HCT116 (cell line): ENCODE measurements at regions not wholly inside any gene's neighbourhood (a gene's known extent, or its start where the extent isn't known, plus 50 kb on each side); places are given as distances from the start of the nearest gene placed in this dataset.

Experiments
- ATAC-seq: fragments of 200-7000 bp; cut with Tn5 transposase; 2 replicates; pipeline ENCODE4 v1.9.1; 2020; ENCODE audit warnings: mild to moderate bottlenecking, moderate library complexity
- BruUV-seq: library from RNA; stranded (reverse); fragments of 400-500 nt; replicated peaks from 2 replicates; lab custom pipeline; 2021; lab: Mats Ljungman, UMichigan
- CTCF ChIA-PET: fragments of 300-600 bp; sonication (Branson Sonifier 250); formaldehyde crosslinking; loops from one replicate; lab custom pipeline; 2021; ENCODE audit warnings: antibody characterized with exemption; lab: Charles Lee
- POLR2A ChIA-PET: fragments of 300-600, 350-600 bp; sonication (Branson Sonifier 250); formaldehyde crosslinking; loops from one replicate; lab custom pipeline; 2021; ENCODE audit warnings: antibody characterized with exemption; lab: Charles Lee
- RAD21 ChIA-PET, 2 experiments: fragments of 300-600 bp; sonication (Branson Sonifier 250); formaldehyde crosslinking; loops; one replicate each; lab custom pipeline; 2023; ENCODE audit warnings: low total read pairs in 2 of 2; ENCODE audit not compliant: uncharacterized antibody in 2 of 2, unreplicated experiment in 2 of 2, low non-redundant PET in 1 of 2; lab: Charles Lee
- DNase-seq: peaks from one replicate; pipeline ENCODE4 v3.0.0-alpha.2; 2010; ENCODE audit warnings: low read depth, low spot score
- H2AFZ ChIP-seq: fragments of 200-600 bp; shearing (Covaris generic), sonication (generic); 2 replicates; pipeline ENCODE4 v1.6.1; 2017; ENCODE audit warnings: low read depth, mixed run types, mixed read lengths, antibody characterized with exemption, low read length; ENCODE audit not compliant: poor library complexity, severe bottlenecking
- H3K27ac ChIP-seq: 2 replicates; pipeline ENCODE4 v1.5.1; 2012; ENCODE audit warnings: low read depth, low read length
- H3K27me3 ChIP-seq: fragments of 200-600 bp; sonication (generic); 2 replicates; pipeline ENCODE4 v1.6.1; 2016; ENCODE audit warnings: mixed run types, low read length, mixed read lengths; ENCODE audit not compliant: insufficient read depth
- H3K36me3 ChIP-seq, 2 experiments: fragments of 200-500 bp in 1 of 2; fragments of 200-600 bp in 1 of 2; sonication (Bioruptor generic) in 1 of 2; sonication (generic) in 1 of 2; 2 replicates each; pipeline versions ENCODE4 v1.5.1 to v1.6.1; 2014 to 2016; ENCODE audit warnings: low read length in 2 of 2, inconsistent platforms in 1 of 2, mixed read lengths in 1 of 2, mixed run types in 1 of 2; ENCODE audit not compliant: insufficient read depth in 2 of 2, control insufficient read depth in 1 of 2
- H3K4me1 ChIP-seq, 2 experiments: fragments of 200-600 bp in 1 of 2; sonication (generic) in 1 of 2; 2 replicates each; pipeline versions ENCODE4 v1.5.1 to v1.6.1; 2012 to 2017; ENCODE audit warnings: low read length in 2 of 2, inconsistent platforms in 1 of 2, mild to moderate bottlenecking in 1 of 2, mixed read lengths in 1 of 2, mixed run types in 1 of 2, moderate library complexity in 1 of 2; ENCODE audit not compliant: insufficient read depth in 2 of 2, control insufficient read depth in 1 of 2
- H3K4me2 ChIP-seq: fragments of 200-600 bp; sonication (generic); 2 replicates; pipeline ENCODE4 v1.6.1; 2017; ENCODE audit warnings: mixed run types, low read length, mixed read lengths
- H3K4me3 ChIP-seq, 2 experiments: fragments of 200-600 bp in 1 of 2; sonication (generic) in 1 of 2; replicated peaks in 1 of 2; 2 replicates each; pipeline ENCODE4 v1.5.1; 2011 to 2016; ENCODE audit warnings: low read length in 2 of 2, control low read depth in 1 of 2, low read depth in 1 of 2, mild to moderate bottlenecking in 1 of 2, mixed read lengths in 1 of 2, mixed run types in 1 of 2
- H3K79me2 ChIP-seq: fragments of 200-600 bp; sonication (generic); 2 replicates; pipeline ENCODE4 v1.6.1; 2017; ENCODE audit warnings: mild to moderate bottlenecking, mixed run types, low read length, moderate library complexity, mixed read lengths; ENCODE audit not compliant: insufficient read depth
- H3K9ac ChIP-seq: fragments of 200-600 bp; sonication (generic); 2 replicates; pipeline ENCODE4 v1.6.1; 2016; ENCODE audit warnings: low read length, mixed read lengths
- H3K9me2 ChIP-seq: fragments of 200-600 bp; sonication (generic), shearing (Covaris generic); 2 replicates; pipeline ENCODE4 v1.6.1; 2017; ENCODE audit warnings: mixed run types, mild to moderate bottlenecking, moderate library complexity; ENCODE audit not compliant: insufficient read depth
- H3K9me3 ChIP-seq, 2 experiments: fragments of 200-500 bp in 1 of 2; fragments of 200-600 bp in 1 of 2; sonication (Bioruptor generic) in 1 of 2; sonication (generic) in 1 of 2; 2 replicates each; pipeline ENCODE4 v1.6.1; 2014 to 2017; ENCODE audit warnings: low read length in 2 of 2, mixed read lengths in 2 of 2, inconsistent platforms in 1 of 2, low read depth in 1 of 2, mild to moderate bottlenecking in 1 of 2, mixed run types in 1 of 2, moderate library complexity in 1 of 2; ENCODE audit not compliant: control insufficient read depth in 1 of 2, insufficient read depth in 1 of 2
- H4K20me1 ChIP-seq: fragments of 200-600 bp; sonication (generic), shearing (Covaris generic); 2 replicates; pipeline ENCODE4 v1.6.1; 2017; ENCODE audit warnings: mixed run types, mild to moderate bottlenecking, moderate library complexity; ENCODE audit not compliant: insufficient read depth
- CBX3 ChIP-seq: IDR thresholded peaks from 2 replicates; pipeline ENCODE4 v1.6.1; 2012; ENCODE audit warnings: low read depth
- CEBPB ChIP-seq: IDR thresholded peaks from 2 replicates; pipeline ENCODE4 v1.6.1; 2012; ENCODE audit warnings: low read depth
- ELF1 ChIP-seq: IDR thresholded peaks from 2 replicates; pipeline ENCODE4 v1.6.1; 2012; ENCODE audit warnings: low read depth, borderline replicate concordance
- FOSL1 ChIP-seq: IDR thresholded peaks from 2 replicates; pipeline ENCODE4 v1.6.1; 2012; ENCODE audit warnings: low read depth
- JUND ChIP-seq: IDR thresholded peaks from 2 replicates; pipeline ENCODE4 v1.6.1; 2012
- POLR2A ChIP-seq: IDR thresholded peaks from 2 replicates; pipeline ENCODE4 v1.7.0; 2011; ENCODE audit warnings: borderline replicate concordance; ENCODE audit not compliant: insufficient read depth, insufficient read length; ENCODE audit errors: extremely low read depth
- POLR2AphosphoS5 ChIP-seq: IDR thresholded peaks from 2 replicates; pipeline ENCODE4 v1.6.1; 2011; ENCODE audit warnings: mild to moderate bottlenecking, low read depth, low read length, moderate library complexity
- SIN3A ChIP-seq: IDR thresholded peaks from 2 replicates; pipeline ENCODE4 v1.6.1; 2012; ENCODE audit warnings: low read depth
- SRF ChIP-seq: IDR thresholded peaks from 2 replicates; pipeline ENCODE4 v1.6.1; 2012; ENCODE audit warnings: low read depth
- TCF7L2 ChIP-seq: IDR thresholded peaks from 2 replicates; pipeline ENCODE4 v1.7.0; 2011; ENCODE audit warnings: borderline replicate concordance, inconsistent platforms; ENCODE audit not compliant: insufficient read depth, insufficient read length; ENCODE audit errors: extremely low read depth
- ZFX ChIP-seq: fragments of 450-650 bp; IDR thresholded peaks from 2 replicates; pipeline ENCODE4 v1.6.1; 2017
- intact Hi-C: fragments of 100-400 bp; cut with micrococcal nuclease; formaldehyde crosslinking; loops from 2 replicates; pipeline ENCODE4 v1.10.0; 2022
- TF ChIP-seq, protein P1 (sequence below), 3 experiments: fragments of 200-600 bp in 1 of 3; sonication (generic) in 1 of 3; IDR thresholded peaks in 2 of 3; conservative IDR thresholded peaks in 1 of 3; 2 replicates each; pipeline ENCODE4 v1.5.1; 2012 to 2017; ENCODE audit warnings: low read depth in 2 of 3, low read length in 2 of 3, antibody characterized with exemption in 1 of 3, borderline replicate concordance in 1 of 3, control low read depth in 1 of 3, mild to moderate bottlenecking in 1 of 3, mixed read lengths in 1 of 3, mixed run types in 1 of 3, moderate library complexity in 1 of 3; ENCODE audit not compliant: insufficient read depth in 1 of 3
- TF ChIP-seq, protein P2 (sequence below): IDR thresholded peaks from 2 replicates; pipeline ENCODE4 v1.6.1; 2011; ENCODE audit warnings: mild to moderate bottlenecking, low read length, moderate library complexity; ENCODE audit not compliant: insufficient replicate concordance; ENCODE audit errors: extremely low read depth

DNA sequence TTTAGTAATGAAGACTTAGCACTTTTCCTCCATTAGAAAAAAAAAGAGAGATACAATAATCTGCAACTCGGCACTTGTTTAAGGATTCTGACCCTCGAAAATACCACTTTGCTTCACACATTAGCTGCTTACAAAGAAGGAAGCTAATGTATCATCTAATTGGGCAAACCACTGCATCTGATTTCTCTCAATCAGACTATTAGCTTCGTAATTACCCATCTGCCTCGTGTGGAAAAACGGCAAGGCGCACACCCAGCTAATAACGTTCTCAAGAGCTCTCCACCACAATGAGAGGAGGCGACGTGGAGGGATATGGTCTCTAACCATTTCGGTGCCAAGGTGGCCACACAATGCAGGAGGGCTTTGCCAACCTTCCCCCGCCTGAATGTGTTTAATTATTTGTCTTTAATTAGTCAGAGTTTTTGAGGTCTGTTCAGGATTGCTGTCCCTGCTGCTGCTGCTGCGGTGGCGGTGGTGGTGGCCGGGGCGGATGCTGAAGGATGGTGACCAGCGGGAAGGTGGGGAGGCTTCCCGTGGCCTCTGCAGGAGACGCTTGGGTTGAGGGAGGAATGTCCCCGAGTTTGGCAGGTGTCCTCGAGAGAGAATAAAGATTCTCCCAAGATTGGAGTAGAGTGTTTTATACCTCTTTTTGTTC lies 374.5 kb downstream of the RPS6KC1 start:
- Histone ChIP-seq H3K27ac (no peak overlapping the region), H3K9me2 (no peaks in the 10 kb centered on the region), H3K36me3 (no peaks in the 10 kb centered on the region), H3K4me1 (no peaks in the 10 kb centered on the region), H3K4me3 (no peak overlapping the region), H3K27me3 (peaks cover 49% of the 10 kb centered on the region), H3K9me3 (no peaks in the 10 kb centered on the region), H2AFZ (no peak overlapping the region), H4K20me1 (no peaks in the 10 kb centered on the region), H3K4me2 (no peak overlapping the region), H3K79me2 (no peaks in the 10 kb centered on the region), H3K9ac (no peak overlapping the region)
- ATAC-seq (no peak), DNase-seq (no peak)
- TF ChIP-seq ZFX (no peak), SIN3A (no peak), SRF (no peak), POLR2AphosphoS5 (no peak), POLR2A (no peak), FOSL1 (no peak)
- CTCF ChIA-PET = no interaction called here
- intact Hi-C loops = no loop called here
- POLR2A ChIA-PET = no interaction called here
- no TSS peak for BruUV-seq
- RAD21 ChIA-PET = no interaction called here

DNA sequence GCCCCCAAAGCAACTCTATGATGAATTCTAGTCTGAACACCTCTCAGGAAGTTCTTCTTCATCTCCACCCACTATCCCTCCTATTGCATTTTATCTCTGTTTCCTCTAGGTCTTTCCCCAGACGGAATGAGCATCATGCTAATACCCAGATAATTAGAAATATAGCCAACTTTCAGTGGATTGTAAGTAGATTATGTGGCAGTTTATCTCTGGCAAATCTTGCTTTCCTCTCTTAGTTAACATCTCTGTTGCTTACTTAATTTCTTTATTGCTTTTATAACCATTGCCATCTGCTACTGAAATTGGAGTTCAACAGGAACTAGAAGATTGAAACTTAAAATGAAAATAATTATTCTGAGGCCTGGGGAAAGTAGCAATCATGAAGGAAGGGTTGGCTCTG lies 378.6 kb downstream of the RPS6KC1 start:
- intact Hi-C loops = loop anchor here (10.0 kb wide), 1 partner anchor 305 kb away; no protein-coding TSS in a partner anchor
- ChIA-PET RAD21 (no interaction called here), POLR2A (no interaction called here), CTCF (no interaction called here)
- Histone ChIP-seq H3K36me3 (no peaks in the 10 kb centered on the region), H3K27me3 (peaks cover 23% of the 10 kb centered on the region), H3K9me2 (no peaks in the 10 kb centered on the region), H3K4me2 (no peak overlapping the region), H3K9me3 (no peaks in the 10 kb centered on the region), H4K20me1 (no peaks in the 10 kb centered on the region), H2AFZ (no peak overlapping the region), H3K27ac (no peak overlapping the region), H3K79me2 (no peaks in the 10 kb centered on the region), H3K4me1 (no peaks in the 10 kb centered on the region), H3K4me3 (no peak overlapping the region), H3K9ac (no peak overlapping the region)
- DNase-seq (no peak), ATAC-seq (no peak)
- no TSS peak for BruUV-seq
- TF ChIP-seq ZFX (no peak), CEBPB (no peak), SRF (no peak), POLR2AphosphoS5 (no peak), CBX3 (no peak), ELF1 (no peak), SIN3A (no peak), JUND (no peak), TCF7L2 (no peak)
- TF ChIP-seq, protein P1, sequence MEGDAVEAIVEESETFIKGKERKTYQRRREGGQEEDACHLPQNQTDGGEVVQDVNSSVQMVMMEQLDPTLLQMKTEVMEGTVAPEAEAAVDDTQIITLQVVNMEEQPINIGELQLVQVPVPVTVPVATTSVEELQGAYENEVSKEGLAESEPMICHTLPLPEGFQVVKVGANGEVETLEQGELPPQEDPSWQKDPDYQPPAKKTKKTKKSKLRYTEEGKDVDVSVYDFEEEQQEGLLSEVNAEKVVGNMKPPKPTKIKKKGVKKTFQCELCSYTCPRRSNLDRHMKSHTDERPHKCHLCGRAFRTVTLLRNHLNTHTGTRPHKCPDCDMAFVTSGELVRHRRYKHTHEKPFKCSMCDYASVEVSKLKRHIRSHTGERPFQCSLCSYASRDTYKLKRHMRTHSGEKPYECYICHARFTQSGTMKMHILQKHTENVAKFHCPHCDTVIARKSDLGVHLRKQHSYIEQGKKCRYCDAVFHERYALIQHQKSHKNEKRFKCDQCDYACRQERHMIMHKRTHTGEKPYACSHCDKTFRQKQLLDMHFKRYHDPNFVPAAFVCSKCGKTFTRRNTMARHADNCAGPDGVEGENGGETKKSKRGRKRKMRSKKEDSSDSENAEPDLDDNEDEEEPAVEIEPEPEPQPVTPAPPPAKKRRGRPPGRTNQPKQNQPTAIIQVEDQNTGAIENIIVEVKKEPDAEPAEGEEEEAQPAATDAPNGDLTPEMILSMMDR (IDR thresholded peaks at IDR 0.05 in 2 of 3, conservative IDR thresholded peaks at IDR 0.05 in 1 of 3; ENCODE audit: borderline replicate concordance in 1 of 3, insufficient read depth in 1 of 3, low read depth in 2 of 3, low read length in 2 of 3) = no peak
- TF ChIP-seq, protein P2, sequence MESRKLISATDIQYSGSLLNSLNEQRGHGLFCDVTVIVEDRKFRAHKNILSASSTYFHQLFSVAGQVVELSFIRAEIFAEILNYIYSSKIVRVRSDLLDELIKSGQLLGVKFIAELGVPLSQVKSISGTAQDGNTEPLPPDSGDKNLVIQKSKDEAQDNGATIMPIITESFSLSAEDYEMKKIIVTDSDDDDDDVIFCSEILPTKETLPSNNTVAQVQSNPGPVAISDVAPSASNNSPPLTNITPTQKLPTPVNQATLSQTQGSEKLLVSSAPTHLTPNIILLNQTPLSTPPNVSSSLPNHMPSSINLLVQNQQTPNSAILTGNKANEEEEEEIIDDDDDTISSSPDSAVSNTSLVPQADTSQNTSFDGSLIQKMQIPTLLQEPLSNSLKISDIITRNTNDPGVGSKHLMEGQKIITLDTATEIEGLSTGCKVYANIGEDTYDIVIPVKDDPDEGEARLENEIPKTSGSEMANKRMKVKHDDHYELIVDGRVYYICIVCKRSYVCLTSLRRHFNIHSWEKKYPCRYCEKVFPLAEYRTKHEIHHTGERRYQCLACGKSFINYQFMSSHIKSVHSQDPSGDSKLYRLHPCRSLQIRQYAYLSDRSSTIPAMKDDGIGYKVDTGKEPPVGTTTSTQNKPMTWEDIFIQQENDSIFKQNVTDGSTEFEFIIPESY = no peak
